ENCODE measurements at regions not wholly inside any gene's neighbourhood (a gene's known extent, or its start where the extent isn't known, plus 50 kb on each side); places are given as distances from the start of the nearest gene placed in this dataset.
"Not testable (repeated sequence)": the region's sequence is repeated elsewhere in the genome, so short reads cannot be mapped to it uniquely, and the experiment has no call there.

DNA sequence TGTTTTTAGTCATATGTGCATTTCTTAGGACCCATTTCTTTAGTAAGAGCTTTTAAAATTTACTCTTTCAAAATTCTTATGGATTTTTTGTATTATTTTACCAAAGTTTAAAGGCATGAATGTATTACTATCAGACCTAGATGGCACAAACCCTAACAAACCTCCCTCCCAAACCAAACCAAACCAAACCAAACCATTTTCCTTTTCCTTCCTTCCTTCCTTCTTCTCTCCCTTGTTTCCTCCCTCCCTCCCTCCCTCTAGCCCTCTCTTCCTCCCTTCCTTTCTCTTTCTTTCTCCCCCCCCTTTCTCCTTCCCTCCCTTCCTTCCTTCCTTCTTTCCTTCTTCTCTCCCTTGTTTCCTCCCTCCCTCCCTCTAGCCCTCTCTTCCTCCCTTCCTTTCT lies 1001.8 kb upstream of the CITED2 start:
- peaks cover 15% of the 10 kb centered on the region for H3K9me3 Mint-ChIP-seq
- no peak overlapping the region for H3K4me3 Mint-ChIP-seq

DNA sequence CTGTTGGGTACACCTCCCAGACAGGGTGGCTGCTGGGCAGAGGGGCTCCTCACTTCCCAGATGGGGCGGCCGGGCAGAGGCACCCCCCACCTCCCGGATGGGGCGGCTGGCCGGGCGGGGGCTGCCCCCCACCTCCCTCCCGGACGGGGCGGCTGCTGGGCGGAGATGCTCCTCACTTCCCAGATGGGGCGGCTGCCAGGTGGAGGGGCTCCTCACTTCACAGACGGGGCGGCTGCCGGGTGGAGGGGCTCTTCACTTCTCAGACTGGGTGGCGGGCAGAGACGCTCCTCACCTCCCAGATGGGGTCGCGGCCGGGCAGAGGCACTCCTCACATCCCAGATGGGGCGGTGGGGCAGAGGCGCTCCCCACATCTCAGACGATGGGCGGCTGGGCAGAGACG lies 999.3 kb upstream of the CITED2 start:
- Mint-ChIP-seq H3K9me3 (peaks cover 15% of the 10 kb centered on the region), H3K4me1 (ENCODE audit: low read depth) (peaks cover 30% of the 10 kb centered on the region)
- not testable (repeated sequence) for H3K27me3 Mint-ChIP-seq (ENCODE audit: insufficient read depth); H3K4me3 Mint-ChIP-seq; H3K36me3 Mint-ChIP-seq (ENCODE audit: low read depth); H3K27ac Mint-ChIP-seq; DNase-seq

More for the DNA sequence above, 1001.8 kb upstream of the CITED2 start:
- TF ChIP-seq CTCF (IDR thresholded peaks at IDR 0.05) = no peak
- Mint-ChIP-seq H3K4me1 (ENCODE audit: low read depth) (peaks cover 44% of the 10 kb centered on the region), H3K36me3 (ENCODE audit: low read depth) (peaks cover 5% of the 10 kb centered on the region; the same call in 1 of the 2 replicates), H3K27ac (no peak overlapping the region), H3K27me3 (ENCODE audit: insufficient read depth) (no peaks in the 10 kb centered on the region)
- no peak for DNase-seq

- TF ChIP-seq CTCF (IDR thresholded peaks at IDR 0.05) = no peak
- Mint-ChIP-seq H3K36me3 (ENCODE audit: low read depth) (peaks cover 11% of the 10 kb centered on the region; the same call in 1 of the 2 replicates), H3K27me3 (ENCODE audit: insufficient read depth) (no peaks in the 10 kb centered on the region)
Measured at GRCh38 chr6:140372064-140372463, 997.6 kb upstream of the CITED2 start.

DNA sequence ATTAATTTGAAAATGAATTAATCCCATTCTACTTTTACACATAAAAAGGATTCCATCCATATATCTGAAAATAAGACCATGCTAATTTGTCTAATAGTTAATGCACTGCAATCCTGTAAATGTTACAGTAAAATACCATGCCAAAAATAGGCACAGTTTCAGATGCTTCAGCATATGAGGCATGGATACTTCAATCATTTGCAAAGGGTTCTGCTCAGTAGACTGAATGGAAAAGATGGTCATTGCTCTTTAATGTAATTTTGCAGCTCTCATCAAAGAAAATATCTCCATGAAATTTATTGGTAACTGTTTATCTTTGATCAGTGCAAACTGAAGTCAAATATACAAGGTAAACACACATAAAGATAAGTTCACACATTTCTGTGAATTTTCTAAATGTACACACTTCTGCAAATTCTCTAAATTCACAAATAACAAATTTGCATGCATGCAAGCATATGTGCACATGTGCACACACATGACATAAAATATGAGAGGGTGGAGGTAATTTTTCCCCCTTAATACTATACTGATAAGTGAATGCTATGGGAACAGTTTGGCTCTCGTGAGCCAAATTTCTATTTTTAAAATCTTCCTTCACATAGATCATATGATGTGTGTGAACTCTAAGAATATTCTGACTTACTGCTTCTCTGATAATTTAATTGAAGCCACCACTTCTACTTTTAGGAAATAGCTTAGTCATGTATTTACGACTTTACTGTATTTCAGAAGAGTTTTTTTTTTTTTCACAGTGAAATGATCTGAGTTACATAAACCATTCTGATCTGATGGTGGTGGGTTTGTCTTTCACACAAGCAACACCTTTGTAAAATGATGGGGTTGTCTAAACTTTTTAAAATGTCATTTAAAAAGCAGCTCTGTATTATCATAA lies 996.8 kb upstream of the CITED2 start:
- Mint-ChIP-seq H3K27me3 (ENCODE audit: insufficient read depth) (no peaks in the 10 kb centered on the region), H3K36me3 (ENCODE audit: low read depth) (peaks cover 11% of the 10 kb centered on the region; the same call in 1 of the 2 replicates), H3K4me3 (no peak overlapping the region), H3K4me1 (ENCODE audit: low read depth) (peaks cover 44% of the 10 kb centered on the region), H3K27ac (peak overlapping the region; percentile 55), H3K9me3 (peaks cover 15% of the 10 kb centered on the region)
- no peak for TF ChIP-seq CTCF (IDR thresholded peaks at IDR 0.05)
- DNase-seq = no peak

More at GRCh38 chr6:140372064-140372463, 997.6 kb upstream of the CITED2 start:
- Mint-ChIP-seq H3K9me3 (peaks cover 15% of the 10 kb centered on the region), H3K4me1 (ENCODE audit: low read depth) (peaks cover 38% of the 10 kb centered on the region), H3K4me3 (no peak overlapping the region), H3K27ac (peak overlapping the region; percentile 52)
- no peak for DNase-seq

- Mint-ChIP-seq H3K4me1 (ENCODE audit: low read depth) (peaks cover 50% of the 10 kb centered on the region), H3K9me3 (peaks cover 22% of the 10 kb centered on the region)
- no peak for DNase-seq
Measured at GRCh38 chr6:140370441-140370840, 996.0 kb upstream of the CITED2 start.

More at GRCh38 chr6:140370441-140370840, 996.0 kb upstream of the CITED2 start:
- Mint-ChIP-seq H3K4me3 (no peak overlapping the region), H3K27me3 (ENCODE audit: insufficient read depth) (no peaks in the 10 kb centered on the region), H3K27ac (peak overlapping the region; percentile 18; the same call in 1 of the 2 replicates), H3K36me3 (ENCODE audit: low read depth) (peaks cover 18% of the 10 kb centered on the region)
- no peak for TF ChIP-seq CTCF (IDR thresholded peaks at IDR 0.05)

Measured in HFFc6 (cell line).